Fibroblast of skin of scalp (primary cell): ENCODE measurements at regions not wholly inside any gene's neighbourhood (a gene's known extent, or its start where the extent isn't known, plus 50 kb on each side); places are given as distances from the start of the nearest gene placed in this dataset.

Source experiments
- DNase-seq: peaks from one replicate; pipeline ENCODE4 v3.0.0-alpha.2; 2013

DNA sequence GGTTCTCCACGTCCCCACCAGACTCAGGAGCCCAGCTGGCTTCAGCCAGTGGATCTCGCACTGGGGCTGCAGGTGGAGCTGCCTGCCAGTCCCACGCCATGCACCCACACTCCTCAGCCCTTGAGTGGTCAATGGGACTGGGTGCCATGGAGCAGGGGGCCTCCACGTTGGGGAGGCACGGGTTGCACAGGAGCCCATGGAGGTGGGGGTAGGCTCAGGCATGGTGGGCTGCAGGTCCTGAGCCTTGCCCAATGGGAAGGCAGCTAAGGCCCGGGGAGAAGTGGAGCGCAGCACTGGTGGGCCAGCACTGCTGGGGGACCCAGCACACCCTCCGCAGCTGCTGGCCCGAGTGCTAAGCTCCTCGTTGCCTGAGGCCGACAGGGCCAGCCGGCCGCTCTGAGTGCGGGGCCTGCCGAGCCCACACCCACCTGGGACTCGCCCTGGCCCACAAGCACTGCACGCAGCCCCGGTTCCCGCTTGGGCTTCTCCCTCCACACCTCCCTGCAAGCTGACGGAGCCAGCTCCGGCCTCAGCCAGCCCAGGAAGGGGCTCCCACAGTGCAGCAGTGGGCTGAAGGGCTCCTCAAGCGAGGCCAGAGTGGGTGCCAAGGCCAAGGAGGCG is 258.5 kb upstream of the PDGFD start:
- no peak for DNase-seq

GRCh38 chr11:104410336-104410735 is 246.4 kb upstream of the PDGFD start:
- DNase-seq: peak; percentile 13

- DNase-seq: no peak
Measured at GRCh38 chr11:104408630-104409029, 244.7 kb upstream of the PDGFD start.

- DNase-seq: no peak
Measured at GRCh38 chr11:104405277-104405676, 241.3 kb upstream of the PDGFD start.

- no peak for DNase-seq
Measured at GRCh38 chr11:104404231-104405175, 240.6 kb upstream of the PDGFD start.

- no peak for DNase-seq
Measured at GRCh38 chr11:104402812-104403521, 239.0 kb upstream of the PDGFD start.

DNA sequence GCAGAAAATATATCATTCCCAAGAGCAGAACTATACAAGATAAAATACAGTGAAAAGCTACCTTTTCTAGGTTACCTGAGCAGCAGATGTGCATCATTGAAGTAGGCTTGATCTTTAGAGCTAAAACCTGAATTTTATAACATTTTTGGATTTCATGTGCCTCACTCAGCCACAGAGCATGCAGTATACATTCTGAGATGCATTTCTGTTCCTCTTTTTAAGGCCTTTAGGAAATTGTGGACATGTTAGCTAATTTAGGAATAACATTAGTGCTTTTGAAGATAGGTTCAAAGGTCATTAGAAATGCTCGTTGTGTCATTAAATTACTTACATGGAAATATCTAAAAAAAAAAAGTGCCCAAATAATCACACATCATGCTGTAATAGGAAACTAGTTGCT is 230.6 kb upstream of the PDGFD start:
- DNase-seq: no peak

GRCh38 chr11:104390651-104391050 is 226.7 kb upstream of the PDGFD start:
- DNase-seq: peak; percentile 50

- DNase-seq: no peak
Measured at GRCh38 chr11:104385884-104386283, 221.9 kb upstream of the PDGFD start.

DNA sequence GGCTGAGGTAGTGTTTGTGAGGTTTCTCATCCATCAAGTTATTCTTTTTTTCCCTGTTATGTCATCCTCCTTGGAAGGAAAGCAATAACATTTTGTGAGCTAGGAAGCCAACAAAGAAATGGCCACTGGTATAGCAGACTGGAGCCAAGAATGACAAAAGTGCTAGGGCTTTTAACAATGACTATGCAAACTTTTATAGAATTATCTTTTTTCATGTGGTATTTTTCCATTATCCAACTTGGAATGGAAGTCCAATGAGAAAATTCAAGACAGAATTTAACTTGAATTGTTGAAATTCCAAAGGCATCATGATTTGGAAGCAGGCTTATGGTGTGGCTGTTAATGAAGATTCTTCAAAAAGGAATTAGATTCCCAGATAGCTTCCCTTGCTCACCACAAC is 216.4 kb upstream of the PDGFD start:
- peak; percentile 34 for DNase-seq

DNA sequence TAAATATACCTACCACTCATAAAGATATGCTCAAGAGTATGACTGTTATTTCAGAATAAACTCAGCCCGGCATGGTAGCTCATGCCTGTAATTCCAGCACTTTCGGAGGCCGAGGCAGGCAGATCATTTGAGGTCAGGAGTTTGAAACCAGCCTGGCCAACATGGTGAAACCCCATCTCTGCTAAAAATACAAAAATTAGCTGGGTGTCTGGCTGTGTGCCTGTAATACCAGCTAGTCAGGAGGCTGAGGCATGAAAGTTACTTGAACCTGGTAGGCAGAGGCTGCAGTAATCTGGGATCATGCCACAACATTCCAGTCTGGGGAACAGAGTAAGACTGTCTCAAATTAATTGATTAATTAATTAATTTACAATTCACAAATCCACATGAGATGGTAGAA is 208.2 kb upstream of the PDGFD start:
- DNase-seq: peak; percentile 2

- DNase-seq: no peak
Measured at GRCh38 chr11:104370478-104370877, 206.5 kb upstream of the PDGFD start.

GRCh38 chr11:104369761-104370160 is 205.8 kb upstream of the PDGFD start:
- DNase-seq: no peak

DNA sequence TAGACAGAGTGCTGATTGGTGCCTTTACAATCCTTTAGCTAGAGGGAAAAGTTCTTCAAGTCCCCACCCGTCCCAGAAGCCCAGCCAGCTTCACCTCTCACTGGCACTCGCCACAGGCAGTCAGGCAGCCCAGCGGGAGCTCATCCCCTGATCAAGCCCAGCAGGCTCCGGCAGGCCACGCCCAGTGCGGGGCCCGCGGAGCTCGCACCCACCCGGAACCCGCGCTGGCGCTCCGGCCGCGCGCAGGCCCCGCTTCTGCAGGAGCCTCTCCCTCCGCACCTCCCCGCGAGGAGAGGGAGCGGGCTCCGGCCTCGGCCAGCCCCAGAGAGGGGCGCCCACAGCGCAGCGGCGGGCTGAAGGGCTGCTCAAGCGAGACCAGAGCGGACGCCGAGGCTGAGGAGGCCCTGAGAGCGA is 202.4 kb upstream of the PDGFD start:
- DNase-seq: no peak

GRCh38 chr11:104365676-104366075 is 201.7 kb upstream of the PDGFD start:
- DNase-seq: no peak

- no peak for DNase-seq
Measured at GRCh38 chr11:104361975-104362374, 198.0 kb upstream of the PDGFD start.

DNA sequence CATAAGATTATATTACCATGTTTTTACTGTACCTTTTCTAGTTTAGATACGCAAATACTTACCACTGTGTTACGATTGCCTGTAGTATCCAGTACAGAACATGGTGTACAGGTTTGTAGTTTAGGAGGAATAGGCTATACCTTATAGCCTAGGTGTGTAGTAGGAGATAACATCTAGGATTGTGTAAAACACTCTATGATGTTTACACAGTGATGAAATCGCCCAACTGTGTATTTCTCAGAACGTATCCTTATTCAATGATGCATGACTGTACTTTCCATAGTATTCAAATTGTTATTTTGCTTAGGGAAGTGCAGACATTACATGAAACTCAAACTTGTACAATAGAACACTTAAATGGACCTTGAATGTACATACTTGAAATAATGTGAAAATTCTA is 188.1 kb upstream of the PDGFD start:
- no peak for DNase-seq

DNA sequence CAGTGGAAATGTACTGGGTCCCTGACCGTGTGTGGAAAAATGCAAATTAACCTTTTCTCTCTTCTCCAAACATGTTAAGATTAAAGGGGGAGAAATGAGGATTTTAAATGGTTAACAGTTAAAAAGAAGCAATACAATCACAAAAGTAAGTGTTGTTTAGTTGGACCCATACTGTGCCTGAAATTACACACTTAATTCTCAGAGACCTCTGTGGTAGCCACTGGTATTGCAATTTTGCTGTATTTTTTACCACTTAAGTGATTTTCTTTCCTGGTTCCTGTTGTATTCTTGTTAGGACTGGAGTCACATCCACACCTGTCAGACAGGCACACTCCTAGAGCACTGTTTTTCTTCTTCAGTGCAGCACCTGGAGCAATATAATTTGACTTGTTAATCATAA is 179.6 kb upstream of the PDGFD start:
- no peak for DNase-seq

DNA sequence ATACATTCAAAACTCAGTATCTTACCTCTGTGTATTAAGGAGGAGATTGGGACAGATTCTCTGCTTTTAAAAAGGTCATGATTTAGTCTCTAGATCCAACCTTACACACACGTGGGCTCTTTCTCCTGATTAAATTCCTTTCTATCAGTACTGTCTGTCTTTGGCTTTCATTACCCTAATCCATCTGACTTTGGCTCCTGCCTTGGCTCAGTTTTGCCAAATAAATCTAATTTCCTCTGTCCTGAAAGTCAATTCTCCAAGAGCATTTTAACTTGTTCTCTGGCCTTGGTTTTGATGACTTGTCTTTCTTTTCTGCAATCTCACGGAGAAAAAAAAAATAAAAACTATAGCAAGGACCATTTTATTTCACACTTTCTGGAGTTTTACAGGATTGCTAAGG is 176.6 kb upstream of the PDGFD start:
- no peak for DNase-seq

DNA sequence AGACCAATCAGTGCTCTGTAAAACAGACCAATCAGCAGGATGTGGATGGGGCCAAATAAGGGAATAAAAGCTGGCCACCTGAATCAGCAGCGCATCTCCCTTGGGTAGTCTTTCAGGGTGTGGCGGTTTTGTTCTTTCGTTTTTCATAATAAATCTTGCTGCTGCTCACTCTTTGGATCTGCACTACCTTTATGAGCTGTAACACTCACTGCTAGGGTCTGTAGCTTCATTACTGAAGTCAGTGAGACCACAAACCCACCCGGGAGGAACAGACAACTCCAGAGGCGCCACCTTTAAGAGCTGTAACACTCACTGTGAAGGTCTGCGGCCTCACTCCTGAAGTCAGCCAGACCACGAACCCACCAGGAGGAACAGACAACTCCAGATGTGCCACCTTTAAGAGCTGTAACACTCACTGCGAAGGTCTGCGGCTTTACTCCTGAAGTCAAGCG is 175.5 kb upstream of the PDGFD start:
- no peak for DNase-seq

- peak; percentile 7 for DNase-seq
Measured at GRCh38 chr11:104338186-104338585, 174.2 kb upstream of the PDGFD start.

- no peak for DNase-seq
Measured at GRCh38 chr11:104337273-104337672, 173.3 kb upstream of the PDGFD start.

DNA sequence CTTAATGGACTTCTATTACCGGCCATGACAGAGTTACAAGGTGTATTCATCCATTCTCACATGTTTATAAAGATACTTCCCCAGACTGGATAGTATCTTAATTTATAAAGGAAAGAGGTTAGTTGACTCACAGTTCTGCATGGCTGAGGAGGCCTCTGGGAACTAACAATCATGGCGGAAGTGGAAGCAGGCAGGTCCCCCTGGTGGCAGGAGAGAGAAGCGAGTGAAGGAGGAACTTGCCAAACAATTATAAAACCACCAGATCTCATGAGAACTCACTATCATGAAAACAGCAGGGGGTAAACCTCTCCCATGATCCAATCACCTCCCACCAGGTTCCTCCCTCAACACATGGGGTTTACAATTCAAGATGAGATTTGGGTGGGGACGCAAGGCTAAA is 170.0 kb upstream of the PDGFD start:
- peak; percentile 7 for DNase-seq
